HG02759 (cell line): ENCODE measurements at regions not wholly inside any gene's neighbourhood (a gene's known extent, or its start where the extent isn't known, plus 50 kb on each side); places are given as distances from the start of the nearest gene placed in this dataset.
"Not testable (repeated sequence)": the region's sequence is repeated elsewhere in the genome, so short reads cannot be mapped to it uniquely, and the experiment has no call there.

Experiments
- ATAC-seq: cut with Tn5 transposase; IDR thresholded peaks from one replicate; pipeline ENCODE4 v1.9.1; 2021; ENCODE audit warnings: mild to moderate bottlenecking, moderate library complexity; ENCODE audit not compliant: unreplicated experiment

- ATAC-seq, result not testable (repeated sequence)
Observed at GRCh38 chr1:220412382-220412781, 115.6 kb upstream of the MARK1 start.

GRCh38 chr1:220410611-220411010 is 117.3 kb upstream of the MARK1 start:
- no peak for ATAC-seq

GRCh38 chr1:220409771-220410595 is 118.0 kb upstream of the MARK1 start:
- no peak for ATAC-seq

- ATAC-seq, result no peak
Observed at GRCh38 chr1:220407191-220407590, 120.7 kb upstream of the MARK1 start.

- ATAC-seq, result no peak
Observed at GRCh38 chr1:220398238-220398637, 126.0 kb upstream of the RAB3GAP2 start.

GRCh38 chr1:220391491-220391890 is 119.2 kb upstream of the RAB3GAP2 start:
- ATAC-seq, result no peak

GRCh38 chr1:220389634-220390033 is 117.4 kb upstream of the RAB3GAP2 start:
- ATAC-seq, result no peak

- ATAC-seq, result no peak
Observed at GRCh38 chr1:220386494-220387195, 114.4 kb upstream of the RAB3GAP2 start.

GRCh38 chr1:220385158-220385557 is 112.9 kb upstream of the RAB3GAP2 start:
- no peak for ATAC-seq

- no peak for ATAC-seq
Observed at GRCh38 chr1:220382994-220383393, 110.7 kb upstream of the RAB3GAP2 start.

GRCh38 chr1:220380885-220381284 is 108.6 kb upstream of the RAB3GAP2 start:
- ATAC-seq, result no peak

- no peak for ATAC-seq
Observed at GRCh38 chr1:220378571-220379302, 106.5 kb upstream of the RAB3GAP2 start.

GRCh38 chr1:220375715-220376114 is 103.5 kb upstream of the RAB3GAP2 start:
- no peak for ATAC-seq

- ATAC-seq, result no peak
Observed at GRCh38 chr1:220374449-220374848, 102.2 kb upstream of the RAB3GAP2 start.

GRCh38 chr1:220372451-220372850 is 100.2 kb upstream of the RAB3GAP2 start:
- no peak for ATAC-seq

GRCh38 chr1:220371324-220371723 is 99.1 kb upstream of the RAB3GAP2 start:
- no peak for ATAC-seq

GRCh38 chr1:220370041-220370700 is 97.9 kb upstream of the RAB3GAP2 start:
- ATAC-seq, result no peak

GRCh38 chr1:220369511-220369910 is 97.3 kb upstream of the RAB3GAP2 start:
- no peak for ATAC-seq

- no peak for ATAC-seq
Observed at GRCh38 chr1:220368352-220369265, 96.4 kb upstream of the RAB3GAP2 start.

GRCh38 chr1:220367833-220368232 is 95.6 kb upstream of the RAB3GAP2 start:
- ATAC-seq, result no peak
